ENCODE measurements at regions not wholly inside any gene's neighbourhood (a gene's known extent, or its start where the extent isn't known, plus 50 kb on each side); places are given as distances from the start of the nearest gene placed in this dataset.

DNA sequence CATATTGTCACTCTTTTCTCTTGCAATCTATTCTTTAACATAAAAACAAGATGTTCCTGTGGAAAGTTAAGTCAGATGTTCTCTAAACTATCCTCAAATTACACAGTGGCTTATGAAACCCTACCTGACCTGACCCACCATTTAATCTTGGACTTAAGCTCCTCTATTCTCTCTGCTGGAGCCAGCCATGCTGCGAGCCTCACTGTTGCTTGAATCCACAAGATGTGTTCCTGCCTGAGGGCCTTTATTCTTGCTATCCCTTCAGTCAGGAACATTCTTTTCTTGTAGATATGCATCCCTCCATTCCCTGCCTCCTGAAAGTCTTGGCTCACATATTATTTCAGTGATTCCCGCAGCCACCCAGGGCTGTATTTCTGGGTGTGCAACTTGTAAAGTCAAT lies 283.2 kb downstream of the EPHA7 start:
- TF ChIP-seq, protein P1, sequence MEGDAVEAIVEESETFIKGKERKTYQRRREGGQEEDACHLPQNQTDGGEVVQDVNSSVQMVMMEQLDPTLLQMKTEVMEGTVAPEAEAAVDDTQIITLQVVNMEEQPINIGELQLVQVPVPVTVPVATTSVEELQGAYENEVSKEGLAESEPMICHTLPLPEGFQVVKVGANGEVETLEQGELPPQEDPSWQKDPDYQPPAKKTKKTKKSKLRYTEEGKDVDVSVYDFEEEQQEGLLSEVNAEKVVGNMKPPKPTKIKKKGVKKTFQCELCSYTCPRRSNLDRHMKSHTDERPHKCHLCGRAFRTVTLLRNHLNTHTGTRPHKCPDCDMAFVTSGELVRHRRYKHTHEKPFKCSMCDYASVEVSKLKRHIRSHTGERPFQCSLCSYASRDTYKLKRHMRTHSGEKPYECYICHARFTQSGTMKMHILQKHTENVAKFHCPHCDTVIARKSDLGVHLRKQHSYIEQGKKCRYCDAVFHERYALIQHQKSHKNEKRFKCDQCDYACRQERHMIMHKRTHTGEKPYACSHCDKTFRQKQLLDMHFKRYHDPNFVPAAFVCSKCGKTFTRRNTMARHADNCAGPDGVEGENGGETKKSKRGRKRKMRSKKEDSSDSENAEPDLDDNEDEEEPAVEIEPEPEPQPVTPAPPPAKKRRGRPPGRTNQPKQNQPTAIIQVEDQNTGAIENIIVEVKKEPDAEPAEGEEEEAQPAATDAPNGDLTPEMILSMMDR (conservative IDR thresholded peaks at IDR 0.05; ENCODE audit: low read depth, low read length), result no peak
- no peak for TF ChIP-seq EZH2 (IDR thresholded peaks at IDR 0.05; ENCODE audit: borderline replicate concordance, low read depth, low read length, poor library complexity, severe bottlenecking)

Measured in A673 (cell line).